ENCODE measurements at regions not wholly inside any gene's neighbourhood (a gene's known extent, or its start where the extent isn't known, plus 50 kb on each side); places are given as distances from the start of the nearest gene placed in this dataset.
"Not testable (repeated sequence)": the region's sequence is repeated elsewhere in the genome, so short reads cannot be mapped to it uniquely, and the experiment has no call there.

DNA sequence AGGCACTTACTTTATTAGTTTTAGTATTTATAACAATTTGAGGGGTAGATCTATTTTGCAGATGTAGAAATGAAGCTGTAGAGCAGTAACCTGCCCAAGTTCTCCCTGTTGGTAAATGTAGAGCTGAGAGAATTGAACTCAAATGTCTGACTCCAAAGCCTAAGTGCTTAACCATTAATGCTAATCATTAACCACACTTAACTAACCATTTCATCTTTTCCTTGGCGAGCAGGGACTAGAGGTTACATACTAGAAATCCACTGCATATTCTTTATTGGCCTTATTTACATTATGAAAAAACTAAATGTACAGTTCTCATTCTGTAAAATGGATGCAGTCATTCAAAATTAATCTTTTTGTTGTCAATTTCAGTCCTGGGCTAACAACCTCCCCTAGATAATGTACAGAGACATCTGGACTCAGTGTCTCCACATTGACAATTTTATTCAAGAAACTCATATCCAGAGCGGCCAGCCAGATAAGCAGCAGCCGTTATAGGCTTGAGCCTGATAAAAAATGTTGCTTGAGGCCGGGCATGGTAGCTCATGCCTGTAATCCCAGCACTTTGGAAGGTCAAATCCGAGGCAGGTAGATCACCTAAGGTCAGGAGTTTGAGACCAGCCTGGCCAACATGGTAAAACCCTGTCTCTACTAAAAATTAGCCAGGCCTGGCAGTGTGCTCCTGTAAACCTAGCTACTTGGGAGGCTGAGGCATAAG, 76.7 kb upstream of the PICALM start:
- no peaks in the 10 kb centered on the region for H3K36me3 ChIP-seq (ENCODE audit: insufficient read depth, low read length)
- H3K4me1 ChIP-seq (ENCODE audit: insufficient read depth, low read length), result no peaks in the 10 kb centered on the region
- H3K9ac ChIP-seq (ENCODE audit: low read depth, low read length), result no peak overlapping the region
- H3K9me3 ChIP-seq (ENCODE audit: control insufficient read depth, insufficient read depth, low read length), result no peaks in the 10 kb centered on the region

DNA sequence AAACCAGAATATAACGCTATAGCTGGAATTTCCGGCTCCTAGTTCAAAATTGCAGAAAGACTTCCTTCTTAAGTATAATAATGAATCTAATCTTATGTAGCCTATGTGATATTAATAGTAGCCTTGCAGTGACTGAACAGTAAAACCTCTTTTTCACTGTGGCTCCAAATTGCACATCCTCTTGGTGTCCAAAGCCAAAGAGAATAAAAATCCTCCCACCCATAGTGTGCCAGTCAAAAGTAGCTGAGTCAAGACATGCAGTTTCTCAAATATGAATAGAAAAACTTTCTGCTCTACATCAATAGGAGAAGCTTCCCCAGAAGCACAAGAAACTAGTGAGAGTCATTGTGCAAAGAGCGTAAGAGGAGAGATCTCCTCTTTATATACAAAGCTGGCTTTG, 76.0 kb upstream of the PICALM start:
- no peaks in the 10 kb centered on the region for H3K9me3 ChIP-seq (ENCODE audit: control insufficient read depth, insufficient read depth, low read length)
- no peaks in the 10 kb centered on the region for H3K36me3 ChIP-seq (ENCODE audit: insufficient read depth, low read length)
- no peak overlapping the region for H3K9ac ChIP-seq (ENCODE audit: low read depth, low read length)
- H3K4me1 ChIP-seq (ENCODE audit: insufficient read depth, low read length), result no peaks in the 10 kb centered on the region

DNA sequence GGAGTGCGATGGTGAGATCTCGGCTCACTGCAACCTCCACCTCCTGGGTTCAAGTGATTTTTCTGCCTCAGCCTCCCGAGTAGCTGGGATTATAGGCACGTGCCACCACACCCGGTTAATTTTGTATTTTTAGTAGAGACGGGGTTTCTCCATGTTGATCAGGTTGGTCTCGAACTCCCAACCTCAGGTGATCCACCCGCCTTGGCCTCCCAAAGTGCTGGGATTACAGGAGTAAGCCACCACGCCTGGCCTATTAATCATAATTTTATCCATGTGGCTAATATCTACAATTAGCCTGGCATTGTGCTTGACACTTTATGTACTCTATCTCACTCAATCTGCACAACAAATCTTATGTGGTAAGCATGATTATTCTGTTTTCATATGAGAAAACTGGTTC, 75.2 kb upstream of the PICALM start:
- H3K36me3 ChIP-seq (ENCODE audit: insufficient read depth, low read length), result not testable (repeated sequence)

DNA sequence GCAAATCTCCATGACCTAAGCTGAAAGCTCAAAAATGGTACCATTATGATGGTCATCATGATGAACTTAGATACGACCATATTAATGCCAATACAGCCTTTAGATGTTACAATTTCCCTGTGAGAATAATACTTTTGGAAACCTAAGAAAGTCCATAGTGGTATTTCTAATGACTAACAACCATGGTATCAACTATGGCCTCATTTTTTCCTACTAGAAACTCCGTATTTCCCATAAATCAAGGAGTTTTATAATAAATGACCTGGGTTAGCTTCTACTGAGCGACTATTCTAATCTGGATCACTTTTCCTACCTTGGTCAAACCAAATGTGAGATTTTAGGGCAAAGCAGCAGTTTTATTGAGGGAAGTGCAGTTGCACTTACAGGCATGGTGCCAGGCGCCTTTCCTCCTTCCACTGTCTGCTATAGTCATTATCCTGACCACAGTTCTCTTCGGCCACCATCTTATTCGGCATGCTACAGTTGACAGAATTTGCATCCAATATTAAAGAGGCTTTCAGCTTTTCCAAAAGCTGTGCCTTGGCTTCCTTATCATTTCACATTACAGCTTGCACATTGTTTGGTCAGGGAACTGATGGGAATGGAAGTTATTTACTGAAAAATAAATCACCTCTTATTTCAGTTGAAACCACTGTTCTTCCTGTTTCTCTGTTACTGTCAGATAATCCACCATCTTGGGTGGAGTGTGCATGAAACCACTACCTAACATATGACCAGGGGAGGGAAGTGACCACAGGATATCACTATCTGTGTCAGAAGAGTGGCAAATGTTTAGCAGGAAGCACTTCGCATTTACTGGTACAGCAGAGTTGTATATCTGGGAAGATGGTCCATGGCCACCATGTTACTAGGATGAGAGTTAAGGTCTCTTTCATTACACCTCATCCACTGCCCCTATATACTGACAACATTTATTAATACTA, 74.5 kb upstream of the PICALM start:
- Histone ChIP-seq H3K9ac (ENCODE audit: low read depth, low read length) (no peak overlapping the region), H3K9me3 (ENCODE audit: control insufficient read depth, insufficient read depth, low read length) (no peaks in the 10 kb centered on the region), H3K4me1 (ENCODE audit: insufficient read depth, low read length) (no peaks in the 10 kb centered on the region), H3K36me3 (ENCODE audit: insufficient read depth, low read length) (no peaks in the 10 kb centered on the region)

More for the DNA sequence above, 75.2 kb upstream of the PICALM start:
- H3K4me1 ChIP-seq (ENCODE audit: insufficient read depth, low read length); H3K9me3 ChIP-seq (ENCODE audit: control insufficient read depth, insufficient read depth, low read length); H3K9ac ChIP-seq (ENCODE audit: low read depth, low read length): not testable (repeated sequence)

DNA sequence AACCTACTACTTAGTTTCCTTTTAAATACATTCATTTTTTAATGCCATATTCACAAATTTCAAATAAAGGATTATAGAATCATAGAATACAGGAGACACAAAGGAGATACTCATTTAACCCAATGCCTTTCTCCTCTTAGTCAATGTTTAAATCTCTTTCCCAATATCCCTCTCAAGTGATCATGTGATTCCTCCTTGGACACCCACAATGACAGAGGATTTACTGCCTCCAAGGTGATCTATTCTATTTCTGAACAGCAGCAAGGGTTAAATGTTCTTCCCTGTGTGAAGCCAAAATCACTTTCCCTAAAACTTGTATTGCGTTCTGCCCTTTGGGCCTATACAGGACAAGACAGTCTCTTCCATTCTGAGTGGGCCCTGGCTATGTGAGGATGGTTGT, 73.3 kb upstream of the PICALM start:
- Histone ChIP-seq H3K9ac (ENCODE audit: low read depth, low read length) (no peak overlapping the region), H3K9me3 (ENCODE audit: control insufficient read depth, insufficient read depth, low read length) (no peaks in the 10 kb centered on the region), H3K4me1 (ENCODE audit: insufficient read depth, low read length) (no peaks in the 10 kb centered on the region), H3K36me3 (ENCODE audit: insufficient read depth, low read length) (no peaks in the 10 kb centered on the region)

DNA sequence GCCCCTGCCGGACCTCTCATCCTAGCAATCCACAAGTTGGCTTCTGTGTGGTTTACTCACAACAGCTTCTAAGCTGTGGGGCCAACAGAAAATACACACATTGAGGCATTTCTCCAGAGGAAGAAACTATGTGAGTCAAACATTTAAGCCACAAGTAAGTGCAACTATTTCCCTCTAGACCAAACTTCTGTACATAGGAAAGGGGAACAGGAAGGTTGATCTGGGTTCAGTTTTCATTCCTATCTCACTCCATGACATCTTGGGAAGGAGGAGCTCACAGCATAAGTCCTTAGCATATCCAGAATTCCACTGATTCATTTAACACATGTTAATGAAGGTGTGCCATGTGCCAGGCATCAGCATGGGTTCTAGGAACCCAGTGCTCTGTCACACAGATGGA, 72.8 kb upstream of the PICALM start:
- no peaks in the 10 kb centered on the region for H3K36me3 ChIP-seq (ENCODE audit: insufficient read depth, low read length)
- H3K9ac ChIP-seq (ENCODE audit: low read depth, low read length), result no peak overlapping the region
- H3K9me3 ChIP-seq (ENCODE audit: control insufficient read depth, insufficient read depth, low read length), result no peaks in the 10 kb centered on the region
- H3K4me1 ChIP-seq (ENCODE audit: insufficient read depth, low read length), result no peaks in the 10 kb centered on the region

DNA sequence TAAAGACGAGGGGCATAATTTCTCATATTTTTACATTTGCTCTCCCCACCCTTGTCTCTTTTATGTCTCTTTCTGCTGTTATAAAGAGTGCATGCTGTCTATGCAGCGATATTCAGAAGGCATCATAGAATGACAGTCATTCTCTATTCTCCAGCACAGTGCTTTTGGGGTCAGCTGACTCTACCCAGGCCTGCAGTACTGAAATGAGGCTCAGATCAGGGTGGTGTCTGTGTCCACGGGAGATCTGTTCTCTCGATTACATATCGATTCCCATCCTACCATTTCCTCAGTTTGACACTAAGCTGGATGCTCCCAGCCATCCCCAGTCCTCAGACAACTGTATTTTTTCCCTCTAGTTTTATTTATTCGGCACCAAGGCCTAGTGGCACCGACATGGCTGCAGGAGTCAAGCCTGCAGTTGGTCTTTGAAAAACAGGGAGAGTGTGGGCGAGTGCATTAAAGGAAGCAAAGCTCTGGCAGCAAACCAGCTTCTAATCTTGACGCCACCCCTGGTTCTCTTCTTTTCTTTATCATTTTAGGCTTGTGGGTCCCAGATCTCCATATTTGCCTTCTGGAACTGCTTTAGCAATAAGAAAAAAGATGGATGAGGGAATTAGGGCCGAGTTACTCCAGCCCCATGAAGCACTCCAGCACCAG, 71.6 kb upstream of the PICALM start:
- Histone ChIP-seq H3K36me3 (ENCODE audit: insufficient read depth, low read length) (no peaks in the 10 kb centered on the region), H3K9me3 (ENCODE audit: control insufficient read depth, insufficient read depth, low read length) (no peaks in the 10 kb centered on the region), H3K4me1 (ENCODE audit: insufficient read depth, low read length) (no peaks in the 10 kb centered on the region), H3K9ac (ENCODE audit: low read depth, low read length) (no peak overlapping the region)

DNA sequence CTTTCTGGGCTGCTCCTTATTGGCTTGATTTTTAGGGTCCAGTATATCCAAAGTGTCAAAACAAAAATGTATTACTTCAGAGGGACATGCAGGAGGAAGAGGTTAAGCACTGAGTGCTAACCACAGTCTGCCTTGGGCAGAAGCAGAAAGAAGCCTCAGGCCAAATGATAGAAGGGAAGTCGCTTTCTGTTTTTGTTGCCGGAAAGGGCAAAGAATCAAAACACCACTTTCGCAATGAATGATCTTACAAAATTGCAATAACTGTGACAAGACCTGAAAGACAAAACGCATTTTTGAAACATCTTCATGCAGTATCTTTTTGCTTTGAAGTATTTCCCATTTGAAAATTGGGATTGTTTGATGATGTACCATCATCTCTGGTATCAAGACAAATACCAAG, 70.1 kb upstream of the PICALM start:
- Histone ChIP-seq H3K9me3 (ENCODE audit: control insufficient read depth, insufficient read depth, low read length) (no peaks in the 10 kb centered on the region), H3K4me1 (ENCODE audit: insufficient read depth, low read length) (no peaks in the 10 kb centered on the region), H3K9ac (ENCODE audit: low read depth, low read length) (no peak overlapping the region), H3K36me3 (ENCODE audit: insufficient read depth, low read length) (no peaks in the 10 kb centered on the region)

DNA sequence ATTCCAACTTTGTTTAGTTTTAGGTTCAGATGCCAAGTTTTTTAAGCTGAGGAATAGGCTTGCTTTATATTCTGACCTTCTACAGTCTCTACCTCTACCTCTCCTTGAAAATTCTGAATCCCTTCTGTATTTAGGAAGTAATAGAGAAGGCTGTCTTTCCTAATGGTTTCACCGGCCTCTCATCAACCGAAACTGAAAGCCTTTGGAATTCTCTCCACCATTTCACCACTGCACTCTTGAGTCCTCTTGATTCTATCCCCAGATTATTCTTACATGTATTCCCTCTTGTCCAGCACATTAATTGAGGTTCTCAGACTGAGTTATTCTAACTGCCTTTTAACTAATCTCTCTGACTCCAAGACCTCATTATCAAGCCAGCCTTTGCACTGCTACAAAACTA, 67.7 kb upstream of the PICALM start:
- no peak overlapping the region for H3K9ac ChIP-seq (ENCODE audit: low read depth, low read length)
- no peaks in the 10 kb centered on the region for H3K4me1 ChIP-seq (ENCODE audit: insufficient read depth, low read length)
- H3K9me3 ChIP-seq (ENCODE audit: control insufficient read depth, insufficient read depth, low read length), result no peaks in the 10 kb centered on the region
- no peaks in the 10 kb centered on the region for H3K36me3 ChIP-seq (ENCODE audit: insufficient read depth, low read length)

DNA sequence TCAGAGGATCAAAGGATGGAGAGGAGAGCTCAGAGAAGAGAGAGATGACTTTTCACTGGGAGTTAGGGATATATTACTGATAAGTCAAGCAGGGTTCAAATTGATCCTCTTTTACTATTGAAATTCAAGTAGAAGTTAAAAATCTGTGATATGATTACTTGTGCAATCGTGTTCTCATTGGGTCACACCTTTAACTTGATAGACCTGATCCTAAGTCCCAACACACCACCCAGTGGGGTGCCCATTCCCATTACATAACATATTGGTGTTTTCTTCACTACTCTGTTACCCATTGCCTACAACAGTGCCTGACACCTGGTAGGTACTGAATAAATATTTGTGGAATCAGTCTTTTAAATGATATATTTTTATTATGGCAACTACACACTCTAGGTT, 66.4 kb upstream of the PICALM start:
- Histone ChIP-seq H3K4me1 (ENCODE audit: insufficient read depth, low read length) (no peaks in the 10 kb centered on the region), H3K9me3 (ENCODE audit: control insufficient read depth, insufficient read depth, low read length) (no peaks in the 10 kb centered on the region), H3K9ac (ENCODE audit: low read depth, low read length) (no peak overlapping the region), H3K36me3 (ENCODE audit: insufficient read depth, low read length) (no peaks in the 10 kb centered on the region)

DNA sequence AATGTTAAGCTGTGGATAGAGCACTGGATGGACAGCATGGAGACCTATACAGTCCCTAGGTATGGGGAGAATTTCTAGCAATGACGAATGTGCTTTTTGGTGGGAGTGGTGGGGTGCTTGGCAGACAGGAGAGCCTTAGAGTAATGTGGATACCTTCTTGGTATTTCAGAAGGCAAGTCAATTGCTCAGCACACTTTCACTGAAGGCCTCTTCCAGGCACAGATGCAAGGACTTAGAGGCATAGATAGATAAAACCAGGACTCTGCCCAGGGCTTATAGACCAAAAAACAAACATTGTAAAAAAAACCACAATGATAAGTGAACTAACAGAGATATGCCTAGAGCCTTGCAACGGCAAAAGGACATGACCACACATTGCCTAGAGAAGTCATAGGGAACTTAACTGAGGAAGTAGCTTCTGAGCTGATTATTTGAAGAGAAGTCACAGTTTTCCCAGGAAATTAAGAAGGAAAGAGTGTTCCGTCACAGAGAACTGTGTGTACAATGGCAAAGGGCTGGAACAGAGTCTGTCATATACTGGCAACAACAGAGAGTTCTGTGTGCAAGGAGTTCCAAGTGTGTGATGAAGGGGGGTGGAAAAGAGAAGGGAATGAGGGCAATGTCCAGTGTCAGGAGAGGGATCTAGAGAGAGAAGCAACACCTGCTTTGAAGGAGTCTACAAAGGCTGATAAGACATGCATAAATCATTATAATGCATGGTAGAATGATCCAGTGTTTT, 65.9 kb upstream of the PICALM start:
- H3K36me3 ChIP-seq (ENCODE audit: insufficient read depth, low read length), result no peaks in the 10 kb centered on the region
- no peak overlapping the region for H3K9ac ChIP-seq (ENCODE audit: low read depth, low read length)
- no peaks in the 10 kb centered on the region for H3K9me3 ChIP-seq (ENCODE audit: control insufficient read depth, insufficient read depth, low read length)
- no peaks in the 10 kb centered on the region for H3K4me1 ChIP-seq (ENCODE audit: insufficient read depth, low read length)

DNA sequence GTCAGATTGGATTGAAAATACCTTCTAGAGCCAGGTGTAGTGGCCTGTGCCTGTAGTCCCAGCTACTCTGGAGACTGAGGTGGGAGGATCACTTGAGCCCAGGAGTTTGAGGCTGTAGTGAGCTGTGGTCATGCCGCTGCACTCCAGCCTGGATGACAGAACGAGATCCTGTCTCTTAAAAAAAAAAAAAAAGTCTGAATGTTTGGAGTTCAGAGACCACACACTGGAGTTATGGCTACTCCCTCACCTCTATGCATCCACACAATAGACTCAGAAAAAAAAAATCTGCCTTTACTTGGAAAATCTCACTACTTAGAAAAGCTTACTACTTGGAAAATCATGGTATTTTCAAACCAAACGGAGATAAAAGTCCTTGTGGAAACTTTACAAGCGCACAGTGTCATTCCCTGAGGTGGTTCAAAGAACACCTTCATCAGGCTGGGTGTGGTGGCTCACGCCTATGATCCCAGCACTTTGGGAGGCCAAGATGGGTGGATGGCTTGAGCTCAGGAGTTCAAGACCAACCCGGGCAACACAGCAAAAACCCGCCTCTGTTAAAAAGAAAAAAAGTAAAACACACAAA, 63.9 kb upstream of the PICALM start:
- no peaks in the 10 kb centered on the region for H3K36me3 ChIP-seq (ENCODE audit: insufficient read depth, low read length)
- H3K4me1 ChIP-seq (ENCODE audit: insufficient read depth, low read length), result no peaks in the 10 kb centered on the region
- H3K9me3 ChIP-seq (ENCODE audit: control insufficient read depth, insufficient read depth, low read length), result no peaks in the 10 kb centered on the region
- H3K9ac ChIP-seq (ENCODE audit: low read depth, low read length), result no peak overlapping the region

DNA sequence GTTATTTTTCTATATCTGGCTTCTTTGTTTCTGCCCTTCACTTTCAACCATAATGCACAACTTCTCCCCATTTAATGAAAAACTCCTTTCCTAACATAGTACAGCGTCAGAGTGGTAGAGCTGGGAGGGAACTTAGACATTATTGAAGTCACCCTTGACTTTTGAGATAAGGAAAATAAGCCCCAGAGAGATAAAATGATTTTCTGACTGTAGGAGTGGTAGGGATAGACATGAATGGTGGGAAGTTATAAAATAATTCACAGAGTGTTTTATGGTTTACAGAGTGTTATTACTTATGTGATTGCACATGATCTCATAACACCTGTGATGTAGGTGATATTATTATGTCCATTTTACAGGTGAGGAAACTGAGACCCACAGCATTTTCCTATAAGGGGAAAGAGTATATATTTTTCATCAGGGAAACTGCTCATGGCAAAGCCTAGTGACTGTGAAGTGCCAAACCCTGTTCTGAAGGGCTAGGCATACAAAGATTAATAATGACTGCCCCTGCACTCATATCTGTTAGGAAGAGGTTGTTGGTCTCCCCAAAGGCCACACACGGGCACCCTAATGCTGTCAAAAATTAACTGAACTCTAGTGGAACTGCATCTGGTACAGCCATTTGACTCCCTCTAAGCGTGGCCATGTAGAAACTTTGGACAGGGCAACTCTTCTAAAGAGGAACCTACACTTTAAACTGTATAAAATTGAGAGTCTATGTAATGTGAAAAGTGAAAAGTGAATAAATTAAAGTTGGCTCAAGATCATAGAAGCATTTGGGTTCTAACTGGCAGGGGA, 61.1 kb upstream of the PICALM start:
- Histone ChIP-seq H3K9ac (ENCODE audit: low read depth, low read length) (no peak overlapping the region), H3K9me3 (ENCODE audit: control insufficient read depth, insufficient read depth, low read length) (no peaks in the 10 kb centered on the region), H3K36me3 (ENCODE audit: insufficient read depth, low read length) (no peaks in the 10 kb centered on the region), H3K4me1 (ENCODE audit: insufficient read depth, low read length) (no peaks in the 10 kb centered on the region)

Data from ES-I3 (cell line).